ENCODE measurements at regions not wholly inside any gene's neighbourhood (a gene's known extent, or its start where the extent isn't known, plus 50 kb on each side); places are given as distances from the start of the nearest gene placed in this dataset.
"Not testable (repeated sequence)": the region's sequence is repeated elsewhere in the genome, so short reads cannot be mapped to it uniquely, and the experiment has no call there.

GRCh38 chr20:52060794-52061714 lies 130.5 kb downstream of the ZFP64 start:
- DNase-seq (ENCODE audit: low read depth in 6 of 9, low spot score in 9 of 9): no peak
- no peaks in the 10 kb centered on the region for H3K9me3 ChIP-seq (ENCODE audit: control insufficient read depth in 2 of 2, insufficient read depth in 1 of 2, low read length in 1 of 2)
- H3K4me1 ChIP-seq (ENCODE audit: control insufficient read depth in 2 of 2, insufficient read depth in 2 of 2, low read length in 2 of 2): no peaks in the 10 kb centered on the region
- 58% methylated on average over 11 of the region's 11 CpGs for WGBS
- H3K27ac ChIP-seq (ENCODE audit: low read depth in 1 of 2, low read length in 1 of 2): no peak overlapping the region
- no peaks in the 10 kb centered on the region for H3K27me3 ChIP-seq (ENCODE audit: control insufficient read depth in 2 of 2, insufficient read depth in 1 of 2, low read length in 1 of 2)
- no peaks in the 10 kb centered on the region for H3K36me3 ChIP-seq (ENCODE audit: control insufficient read depth in 2 of 2, insufficient read depth in 2 of 2, low read length in 1 of 2)
- no peak overlapping the region for H3K4me3 ChIP-seq (ENCODE audit: low read length in 2 of 2)

DNA sequence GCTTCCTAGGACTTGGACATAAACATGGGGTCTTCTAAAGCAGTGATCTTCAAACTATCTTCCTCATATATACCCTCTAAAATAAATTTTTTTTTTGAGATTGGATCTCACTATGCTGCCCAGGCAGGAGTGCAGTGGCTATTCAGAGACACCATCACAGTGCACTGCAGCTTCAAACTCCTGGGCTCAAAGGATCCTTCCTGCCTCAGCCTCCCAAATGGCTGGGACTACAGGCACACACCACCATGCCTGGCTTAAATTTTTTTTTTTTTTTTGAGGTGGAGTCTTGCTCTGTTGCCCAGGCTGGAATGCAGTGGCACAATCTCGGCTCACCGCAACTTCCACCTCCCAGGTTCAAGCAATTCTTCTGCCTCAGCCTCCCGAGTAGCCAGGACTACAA lies 134.4 kb downstream of the ZFP64 start:
- WGBS: 100% methylated on average over 3 of the region's 3 CpGs
- H3K27ac ChIP-seq (ENCODE audit: low read depth in 1 of 2, low read length in 1 of 2); H3K9me3 ChIP-seq (ENCODE audit: control insufficient read depth in 2 of 2, insufficient read depth in 1 of 2, low read length in 1 of 2); H3K27me3 ChIP-seq (ENCODE audit: control insufficient read depth in 2 of 2, insufficient read depth in 1 of 2, low read length in 1 of 2); H3K36me3 ChIP-seq (ENCODE audit: control insufficient read depth in 2 of 2, insufficient read depth in 2 of 2, low read length in 1 of 2); H3K4me1 ChIP-seq (ENCODE audit: control insufficient read depth in 2 of 2, insufficient read depth in 2 of 2, low read length in 2 of 2); H3K4me3 ChIP-seq (ENCODE audit: low read length in 2 of 2); DNase-seq (ENCODE audit: low read depth in 6 of 9, low spot score in 9 of 9): not testable (repeated sequence)

GRCh38 chr20:52056203-52057062 lies 135.1 kb downstream of the ZFP64 start:
- no peak overlapping the region for H3K27ac ChIP-seq (ENCODE audit: low read depth in 1 of 2, low read length in 1 of 2)
- H3K36me3 ChIP-seq (ENCODE audit: control insufficient read depth in 2 of 2, insufficient read depth in 2 of 2, low read length in 1 of 2): no peaks in the 10 kb centered on the region
- no peaks in the 10 kb centered on the region for H3K4me1 ChIP-seq (ENCODE audit: control insufficient read depth in 2 of 2, insufficient read depth in 2 of 2, low read length in 2 of 2)
- no peak for DNase-seq (ENCODE audit: low read depth in 6 of 9, low spot score in 9 of 9)
- no peak overlapping the region for H3K4me3 ChIP-seq (ENCODE audit: low read length in 2 of 2)
- no peaks in the 10 kb centered on the region for H3K27me3 ChIP-seq (ENCODE audit: control insufficient read depth in 2 of 2, insufficient read depth in 1 of 2, low read length in 1 of 2)
- H3K9me3 ChIP-seq (ENCODE audit: control insufficient read depth in 2 of 2, insufficient read depth in 1 of 2, low read length in 1 of 2): no peaks in the 10 kb centered on the region

GRCh38 chr20:52054123-52054522 lies 137.5 kb downstream of the ZFP64 start:
- Histone ChIP-seq H3K9me3 (ENCODE audit: control insufficient read depth in 2 of 2, insufficient read depth in 1 of 2, low read length in 1 of 2) (no peaks in the 10 kb centered on the region), H3K27ac (ENCODE audit: low read depth in 1 of 2, low read length in 1 of 2) (no peak overlapping the region), H3K36me3 (ENCODE audit: control insufficient read depth in 2 of 2, insufficient read depth in 2 of 2, low read length in 1 of 2) (no peaks in the 10 kb centered on the region), H3K4me1 (ENCODE audit: control insufficient read depth in 2 of 2, insufficient read depth in 2 of 2, low read length in 2 of 2) (no peaks in the 10 kb centered on the region), H3K4me3 (ENCODE audit: low read length in 2 of 2) (no peak overlapping the region), H3K27me3 (ENCODE audit: control insufficient read depth in 2 of 2, insufficient read depth in 1 of 2, low read length in 1 of 2) (peaks cover 0 to 2% of the 10 kb centered on the region in 2 donors)
- WGBS: 99% methylated on average over 5 of the region's 5 CpGs
- peak in 1 of 9 donors; percentile 6 for DNase-seq (ENCODE audit: low read depth in 6 of 9, low spot score in 9 of 9)

DNA sequence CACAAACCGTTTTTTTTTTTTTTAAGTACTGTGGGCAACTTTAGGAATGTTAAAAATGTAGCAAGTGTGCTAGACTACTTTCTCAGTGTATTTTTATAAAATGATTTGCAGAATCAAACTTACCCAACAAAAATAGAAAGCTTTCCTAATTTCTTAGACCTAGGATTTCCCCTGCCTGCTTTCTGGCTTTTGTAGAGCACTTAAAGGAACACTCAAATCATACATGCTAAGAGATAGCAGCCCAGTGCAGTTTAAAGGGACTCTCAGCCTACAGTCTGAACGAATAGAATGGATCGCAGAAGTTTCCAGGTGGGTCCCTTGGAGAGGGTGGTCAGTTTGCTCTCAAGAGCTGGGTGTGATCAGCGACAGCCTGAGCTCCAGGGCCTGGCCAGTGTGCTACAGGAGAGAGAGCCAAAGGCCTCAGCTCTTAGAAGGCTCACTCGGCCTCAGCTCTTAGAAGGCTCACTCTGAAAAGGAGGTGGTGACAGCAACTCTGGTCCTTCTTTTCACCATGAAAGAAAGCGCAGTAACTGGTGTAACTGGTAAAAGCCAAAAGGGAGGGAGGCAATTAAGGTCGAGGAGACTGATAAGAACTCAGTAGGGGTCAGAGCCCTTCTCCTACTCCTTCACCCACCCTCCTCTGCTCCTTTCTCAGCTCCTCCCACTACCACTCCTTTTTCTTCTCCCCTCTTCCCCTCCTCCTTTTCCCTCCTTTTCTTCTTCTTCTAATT lies 142.4 kb downstream of the ZFP64 start:
- no peak overlapping the region for H3K4me3 ChIP-seq (ENCODE audit: low read length in 2 of 2)
- H3K36me3 ChIP-seq (ENCODE audit: control insufficient read depth in 2 of 2, insufficient read depth in 2 of 2, low read length in 1 of 2): no peaks in the 10 kb centered on the region
- DNase-seq (ENCODE audit: low read depth in 6 of 9, low spot score in 9 of 9): no peak
- 87% methylated on average over 7 of the region's 7 CpGs for WGBS
- H3K27ac ChIP-seq (ENCODE audit: low read depth in 1 of 2, low read length in 1 of 2): no peak overlapping the region
- no peaks in the 10 kb centered on the region for H3K9me3 ChIP-seq (ENCODE audit: control insufficient read depth in 2 of 2, insufficient read depth in 1 of 2, low read length in 1 of 2)
- no peaks in the 10 kb centered on the region for H3K4me1 ChIP-seq (ENCODE audit: control insufficient read depth in 2 of 2, insufficient read depth in 2 of 2, low read length in 2 of 2)
- H3K27me3 ChIP-seq (ENCODE audit: control insufficient read depth in 2 of 2, insufficient read depth in 1 of 2, low read length in 1 of 2): peaks cover 0 to 14% of the 10 kb centered on the region in 2 donors

- H3K4me3 ChIP-seq (ENCODE audit: low read length in 2 of 2): no peak overlapping the region
- H3K9me3 ChIP-seq (ENCODE audit: control insufficient read depth in 2 of 2, insufficient read depth in 1 of 2, low read length in 1 of 2): no peaks in the 10 kb centered on the region
- H3K27me3 ChIP-seq (ENCODE audit: control insufficient read depth in 2 of 2, insufficient read depth in 1 of 2, low read length in 1 of 2): peaks cover 0 to 14% of the 10 kb centered on the region in 2 donors
- peak in 2 of 9 donors; percentile 2 to 23 for DNase-seq (ENCODE audit: low read depth in 6 of 9, low spot score in 9 of 9)
- H3K36me3 ChIP-seq (ENCODE audit: control insufficient read depth in 2 of 2, insufficient read depth in 2 of 2, low read length in 1 of 2): no peaks in the 10 kb centered on the region
- H3K27ac ChIP-seq (ENCODE audit: low read depth in 1 of 2, low read length in 1 of 2): no peak overlapping the region
- H3K4me1 ChIP-seq (ENCODE audit: control insufficient read depth in 2 of 2, insufficient read depth in 2 of 2, low read length in 2 of 2): no peaks in the 10 kb centered on the region
- 24% methylated on average over 19 of the region's 19 CpGs for WGBS
These were observed 143.5 kb downstream of the ZFP64 start for GRCh38 chr20:52047811-52048764.

DNA sequence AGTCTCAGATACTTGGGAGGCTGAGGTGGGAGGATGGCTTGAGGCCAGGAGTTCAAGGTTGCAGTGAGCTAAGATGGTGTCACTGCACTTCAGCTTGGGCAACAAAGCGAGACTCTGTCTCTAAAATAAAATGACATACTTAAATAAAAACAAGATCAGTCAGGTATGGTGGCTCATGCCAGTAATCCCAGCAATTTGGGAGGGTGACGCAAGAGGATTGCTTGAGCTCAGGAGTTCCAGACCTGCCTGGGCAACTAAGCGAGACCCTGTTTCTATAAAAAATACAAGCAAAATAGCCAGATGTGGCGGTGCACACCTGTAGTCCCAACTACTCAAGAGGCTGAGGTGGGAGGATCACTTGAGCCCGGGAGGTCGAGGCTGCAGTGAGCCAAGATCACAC lies 149.6 kb downstream of the ZFP64 start:
- no peak for DNase-seq (ENCODE audit: low read depth in 6 of 9, low spot score in 9 of 9)
- Histone ChIP-seq H3K27ac (ENCODE audit: low read depth in 1 of 2, low read length in 1 of 2) (no peak overlapping the region), H3K36me3 (ENCODE audit: control insufficient read depth in 2 of 2, insufficient read depth in 2 of 2, low read length in 1 of 2) (no peaks in the 10 kb centered on the region), H3K9me3 (ENCODE audit: control insufficient read depth in 2 of 2, insufficient read depth in 1 of 2, low read length in 1 of 2) (no peaks in the 10 kb centered on the region), H3K4me1 (ENCODE audit: control insufficient read depth in 2 of 2, insufficient read depth in 2 of 2, low read length in 2 of 2) (no peaks in the 10 kb centered on the region), H3K4me3 (ENCODE audit: low read length in 2 of 2) (no peak overlapping the region), H3K27me3 (ENCODE audit: control insufficient read depth in 2 of 2, insufficient read depth in 1 of 2, low read length in 1 of 2) (peaks cover 0 to under 1% of the 10 kb centered on the region in 2 donors)
- WGBS: 87% methylated on average over 6 of the region's 6 CpGs

GRCh38 chr20:52039790-52040189 lies 151.8 kb downstream of the ZFP64 start:
- H3K36me3 ChIP-seq (ENCODE audit: control insufficient read depth in 2 of 2, insufficient read depth in 2 of 2, low read length in 1 of 2): no peaks in the 10 kb centered on the region
- H3K27me3 ChIP-seq (ENCODE audit: control insufficient read depth in 2 of 2, insufficient read depth in 1 of 2, low read length in 1 of 2): no peaks in the 10 kb centered on the region
- DNase-seq (ENCODE audit: low read depth in 6 of 9, low spot score in 9 of 9): no peak
- no peaks in the 10 kb centered on the region for H3K4me1 ChIP-seq (ENCODE audit: control insufficient read depth in 2 of 2, insufficient read depth in 2 of 2, low read length in 2 of 2)
- no peaks in the 10 kb centered on the region for H3K9me3 ChIP-seq (ENCODE audit: control insufficient read depth in 2 of 2, insufficient read depth in 1 of 2, low read length in 1 of 2)
- no peak overlapping the region for H3K4me3 ChIP-seq (ENCODE audit: low read length in 2 of 2)
- no peak overlapping the region for H3K27ac ChIP-seq (ENCODE audit: low read depth in 1 of 2, low read length in 1 of 2)
- WGBS: 91% methylated on average over 7 of the region's 7 CpGs
